Amniotic stem cell (primary cell): ENCODE measurements at regions not wholly inside any gene's neighbourhood (a gene's known extent, or its start where the extent isn't known, plus 50 kb on each side); places are given as distances from the start of the nearest gene placed in this dataset.
"Not testable (repeated sequence)": the region's sequence is repeated elsewhere in the genome, so short reads cannot be mapped to it uniquely, and the experiment has no call there.

Experiments
- DNase-seq: peaks from one replicate; lab custom pipeline; 2025; lab: John Stamatoyannopoulos, UW

- DNase-seq: not testable (repeated sequence)
Measured at GRCh38 chr17:77290759-77291558, 150.2 kb downstream of the SEC14L1 start.

- no peak for DNase-seq
Measured at GRCh38 chr17:77291591-77292386, 151.0 kb downstream of the SEC14L1 start.

- DNase-seq: no peak
Measured at GRCh38 chr17:77294761-77295160, 154.0 kb downstream of the SEC14L1 start.

- no peak for DNase-seq
Measured at GRCh38 chr17:77295241-77295853, 154.6 kb downstream of the SEC14L1 start.

GRCh38 chr17:77296769-77297409 lies 156.1 kb downstream of the SEC14L1 start:
- DNase-seq: no peak

- DNase-seq: no peak
Measured at GRCh38 chr17:77297693-77298666, 157.2 kb downstream of the SEC14L1 start.

GRCh38 chr17:77298811-77299210 lies 158.0 kb downstream of the SEC14L1 start:
- DNase-seq: no peak

- no peak for DNase-seq
Measured at GRCh38 chr17:77299256-77300015, 158.7 kb downstream of the SEC14L1 start.

- DNase-seq: no peak
Measured at GRCh38 chr17:77300016-77300686, 159.4 kb downstream of the SEC14L1 start.

GRCh38 chr17:77301694-77302266 lies 161.0 kb downstream of the SEC14L1 start:
- no peak for DNase-seq

GRCh38 chr17:77302682-77303081 lies 161.9 kb downstream of the SEC14L1 start:
- DNase-seq: no peak

GRCh38 chr17:77303620-77304019 lies 162.9 kb downstream of the SEC14L1 start:
- no peak for DNase-seq

GRCh38 chr17:77304051-77304745 lies 163.4 kb downstream of the SEC14L1 start:
- DNase-seq: no peak

- no peak for DNase-seq
Measured at GRCh38 chr17:77304746-77305473, 164.1 kb downstream of the SEC14L1 start.

GRCh38 chr17:77306048-77306789 lies 165.4 kb downstream of the SEC14L1 start:
- DNase-seq: no peak

- DNase-seq: no peak
Measured at GRCh38 chr17:77306790-77307478, 166.2 kb downstream of the SEC14L1 start.
